ENCODE measurements at regions not wholly inside any gene's neighbourhood (a gene's known extent, or its start where the extent isn't known, plus 50 kb on each side); places are given as distances from the start of the nearest gene placed in this dataset.
A peak's percentile ranks its signal among the peaks of the same experiment; 100 is the strongest.

DNA sequence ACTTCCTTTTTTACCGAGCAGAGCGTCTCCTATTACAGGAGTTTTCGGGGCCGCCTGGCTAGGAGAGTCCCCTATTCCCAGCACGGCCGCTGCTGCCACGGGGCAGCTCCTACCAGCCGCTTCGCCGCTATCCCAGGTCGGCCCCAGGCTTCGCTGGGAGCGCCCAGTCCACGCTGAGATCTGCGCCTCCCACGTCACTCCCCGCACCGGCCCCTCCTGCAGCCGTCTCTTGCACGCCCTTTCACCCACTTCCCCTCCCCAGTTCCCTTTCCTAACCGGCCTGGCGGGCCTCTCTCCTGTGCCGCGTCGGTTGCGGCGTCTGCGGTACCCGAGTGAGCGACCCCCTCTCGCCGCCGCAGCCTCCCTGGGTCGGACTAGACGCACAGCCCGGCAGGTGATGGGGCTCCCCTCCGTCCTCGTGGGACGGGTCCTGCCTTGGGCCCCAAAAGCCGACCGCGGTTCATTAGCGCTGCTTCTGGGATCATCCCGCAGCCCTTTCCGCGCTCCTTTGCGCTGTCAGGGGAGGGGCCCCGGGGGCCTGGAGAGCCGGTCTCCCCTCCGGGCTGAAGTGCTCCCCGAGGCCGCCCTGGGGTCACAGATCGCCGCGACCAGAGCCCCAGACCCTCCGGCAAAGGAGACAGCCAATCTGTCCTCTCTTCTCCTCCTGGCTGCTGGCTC is 1318.4 kb downstream of the TMEM121 start (continued):
- TF ChIP-seq MZF1 (CRISPR knock-in tag; IDR thresholded peaks at IDR 0.05; ENCODE audit: borderline replicate concordance) (no peak), NFE2L2 (IDR thresholded peaks at IDR 0.05; ENCODE audit: low read length) (no peak), ZFP82 (CRISPR knock-in tag; IDR thresholded peaks at IDR 0.05; ENCODE audit: borderline replicate concordance) (peak; percentile 79; the same call in 1 of the 2 replicates), RBFOX2 (IDR thresholded peaks at IDR 0.05; ENCODE audit: low read depth, low read length) (peak; percentile 99), ZC3H13 (CRISPR knock-in tag; IDR thresholded peaks at IDR 0.05) (peak; percentile 72), KLF11 (CRISPR knock-in tag; IDR thresholded peaks at IDR 0.05) (no peak), SP2 (CRISPR knock-in tag; IDR thresholded peaks at IDR 0.05) (no peak), RFX3 (CRISPR knock-in tag; IDR thresholded peaks at IDR 0.05) (no peak), CCAR2 (optimal IDR thresholded peaks at IDR 0.05; ENCODE audit: low read depth, low read length) (no peak), SMARCC2 (IDR thresholded peaks at IDR 0.05) (no peak), LCORL (IDR thresholded peaks at IDR 0.05) (no peak), LCORL (CRISPR knock-in tag; IDR thresholded peaks at IDR 0.05) (no peak; the same call in none of the 2 replicates), ZNF383 (CRISPR knock-in tag; IDR thresholded peaks at IDR 0.05; ENCODE audit: borderline replicate concordance) (no peak; the same call in 1 of the 2 replicates), RELA (CRISPR knock-in tag; IDR thresholded peaks at IDR 0.05) (no peak), ZNF792 (CRISPR knock-in tag; IDR thresholded peaks at IDR 0.05) (no peak), ETV5 (CRISPR knock-in tag; IDR thresholded peaks at IDR 0.05; ENCODE audit: borderline replicate concordance) (peak; percentile 26; the same call in 1 of the 2 replicates), ZNF879 (CRISPR knock-in tag; IDR thresholded peaks at IDR 0.05) (no peak), HNRNPLL (IDR thresholded peaks at IDR 0.05; ENCODE audit: low read depth, low read length, poor library complexity, severe bottlenecking) (peak; percentile 96), ZNF335 (CRISPR knock-in tag; IDR thresholded peaks at IDR 0.05) (no peak; the same call in 1 of the 2 replicates), TEAD2 (CRISPR knock-in tag; IDR thresholded peaks at IDR 0.05) (no peak), KDM5A (IDR thresholded peaks at IDR 0.05; ENCODE audit: borderline replicate concordance, low read length) (no peak)
- TF ChIP-seq, protein P1, sequence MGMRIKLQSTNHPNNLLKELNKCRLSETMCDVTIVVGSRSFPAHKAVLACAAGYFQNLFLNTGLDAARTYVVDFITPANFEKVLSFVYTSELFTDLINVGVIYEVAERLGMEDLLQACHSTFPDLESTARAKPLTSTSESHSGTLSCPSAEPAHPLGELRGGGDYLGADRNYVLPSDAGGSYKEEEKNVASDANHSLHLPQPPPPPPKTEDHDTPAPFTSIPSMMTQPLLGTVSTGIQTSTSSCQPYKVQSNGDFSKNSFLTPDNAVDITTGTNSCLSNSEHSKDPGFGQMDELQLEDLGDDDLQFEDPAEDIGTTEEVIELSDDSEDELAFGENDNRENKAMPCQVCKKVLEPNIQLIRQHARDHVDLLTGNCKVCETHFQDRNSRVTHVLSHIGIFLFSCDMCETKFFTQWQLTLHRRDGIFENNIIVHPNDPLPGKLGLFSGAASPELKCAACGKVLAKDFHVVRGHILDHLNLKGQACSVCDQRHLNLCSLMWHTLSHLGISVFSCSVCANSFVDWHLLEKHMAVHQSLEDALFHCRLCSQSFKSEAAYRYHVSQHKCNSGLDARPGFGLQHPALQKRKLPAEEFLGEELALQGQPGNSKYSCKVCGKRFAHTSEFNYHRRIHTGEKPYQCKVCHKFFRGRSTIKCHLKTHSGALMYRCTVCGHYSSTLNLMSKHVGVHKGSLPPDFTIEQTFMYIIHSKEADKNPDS (CRISPR knock-in tag; IDR thresholded peaks at IDR 0.05): no peak
- TF ChIP-seq, protein P2, sequence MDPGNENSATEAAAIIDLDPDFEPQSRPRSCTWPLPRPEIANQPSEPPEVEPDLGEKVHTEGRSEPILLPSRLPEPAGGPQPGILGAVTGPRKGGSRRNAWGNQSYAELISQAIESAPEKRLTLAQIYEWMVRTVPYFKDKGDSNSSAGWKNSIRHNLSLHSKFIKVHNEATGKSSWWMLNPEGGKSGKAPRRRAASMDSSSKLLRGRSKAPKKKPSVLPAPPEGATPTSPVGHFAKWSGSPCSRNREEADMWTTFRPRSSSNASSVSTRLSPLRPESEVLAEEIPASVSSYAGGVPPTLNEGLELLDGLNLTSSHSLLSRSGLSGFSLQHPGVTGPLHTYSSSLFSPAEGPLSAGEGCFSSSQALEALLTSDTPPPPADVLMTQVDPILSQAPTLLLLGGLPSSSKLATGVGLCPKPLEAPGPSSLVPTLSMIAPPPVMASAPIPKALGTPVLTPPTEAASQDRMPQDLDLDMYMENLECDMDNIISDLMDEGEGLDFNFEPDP (CRISPR knock-in tag; conservative IDR thresholded peaks at IDR 0.05): 0 out of 2 replicates have a peak, but pooled peaks have one; percentile 49
- TF ChIP-seq, protein P3, sequence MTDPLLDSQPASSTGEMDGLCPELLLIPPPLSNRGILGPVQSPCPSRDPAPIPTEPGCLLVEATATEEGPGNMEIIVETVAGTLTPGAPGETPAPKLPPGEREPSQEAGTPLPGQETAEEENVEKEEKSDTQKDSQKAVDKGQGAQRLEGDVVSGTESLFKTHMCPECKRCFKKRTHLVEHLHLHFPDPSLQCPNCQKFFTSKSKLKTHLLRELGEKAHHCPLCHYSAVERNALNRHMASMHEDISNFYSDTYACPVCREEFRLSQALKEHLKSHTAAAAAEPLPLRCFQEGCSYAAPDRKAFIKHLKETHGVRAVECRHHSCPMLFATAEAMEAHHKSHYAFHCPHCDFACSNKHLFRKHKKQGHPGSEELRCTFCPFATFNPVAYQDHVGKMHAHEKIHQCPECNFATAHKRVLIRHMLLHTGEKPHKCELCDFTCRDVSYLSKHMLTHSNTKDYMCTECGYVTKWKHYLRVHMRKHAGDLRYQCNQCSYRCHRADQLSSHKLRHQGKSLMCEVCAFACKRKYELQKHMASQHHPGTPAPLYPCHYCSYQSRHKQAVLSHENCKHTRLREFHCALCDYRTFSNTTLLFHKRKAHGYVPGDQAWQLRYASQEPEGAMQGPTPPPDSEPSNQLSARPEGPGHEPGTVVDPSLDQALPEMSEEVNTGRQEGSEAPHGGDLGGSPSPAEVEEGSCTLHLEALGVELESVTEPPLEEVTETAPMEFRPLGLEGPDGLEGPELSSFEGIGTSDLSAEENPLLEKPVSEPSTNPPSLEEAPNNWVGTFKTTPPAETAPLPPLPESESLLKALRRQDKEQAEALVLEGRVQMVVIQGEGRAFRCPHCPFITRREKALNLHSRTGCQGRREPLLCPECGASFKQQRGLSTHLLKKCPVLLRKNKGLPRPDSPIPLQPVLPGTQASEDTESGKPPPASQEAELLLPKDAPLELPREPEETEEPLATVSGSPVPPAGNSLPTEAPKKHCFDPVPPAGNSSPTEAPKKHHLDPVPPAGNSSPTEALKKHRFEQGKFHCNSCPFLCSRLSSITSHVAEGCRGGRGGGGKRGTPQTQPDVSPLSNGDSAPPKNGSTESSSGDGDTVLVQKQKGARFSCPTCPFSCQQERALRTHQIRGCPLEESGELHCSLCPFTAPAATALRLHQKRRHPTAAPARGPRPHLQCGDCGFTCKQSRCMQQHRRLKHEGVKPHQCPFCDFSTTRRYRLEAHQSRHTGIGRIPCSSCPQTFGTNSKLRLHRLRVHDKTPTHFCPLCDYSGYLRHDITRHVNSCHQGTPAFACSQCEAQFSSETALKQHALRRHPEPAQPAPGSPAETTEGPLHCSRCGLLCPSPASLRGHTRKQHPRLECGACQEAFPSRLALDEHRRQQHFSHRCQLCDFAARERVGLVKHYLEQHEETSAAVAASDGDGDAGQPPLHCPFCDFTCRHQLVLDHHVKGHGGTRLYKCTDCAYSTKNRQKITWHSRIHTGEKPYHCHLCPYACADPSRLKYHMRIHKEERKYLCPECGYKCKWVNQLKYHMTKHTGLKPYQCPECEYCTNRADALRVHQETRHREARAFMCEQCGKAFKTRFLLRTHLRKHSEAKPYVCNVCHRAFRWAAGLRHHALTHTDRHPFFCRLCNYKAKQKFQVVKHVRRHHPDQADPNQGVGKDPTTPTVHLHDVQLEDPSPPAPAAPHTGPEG (CRISPR knock-in tag; IDR thresholded peaks at IDR 0.05): peak; percentile 61; the same call in 1 of the 2 replicates

Data from HepG2 (cell line).